Hypothalamus (tissue), 51 donors: ENCODE measurements at regions not wholly inside any gene's neighbourhood (a gene's known extent, or its start where the extent isn't known, plus 50 kb on each side); places are given as distances from the start of the nearest gene placed in this dataset.
"Not testable (repeated sequence)": the region's sequence is repeated elsewhere in the genome, so short reads cannot be mapped to it uniquely, and the experiment has no call there.

Source experiments
- DNase-seq, 51 donors: peaks; one replicate each; lab custom pipeline; 2025; lab: John Stamatoyannopoulos, UW

GRCh38 chr3:3902161-3902560 is 102.9 kb downstream of the LRRN1 start:
- DNase-seq, result no peak

- DNase-seq, result no peak
Observed at GRCh38 chr3:3906171-3906570, 106.9 kb downstream of the LRRN1 start.

GRCh38 chr3:3907023-3907422 is 107.8 kb downstream of the LRRN1 start:
- no peak for DNase-seq

GRCh38 chr3:3918763-3919162 is 119.5 kb downstream of the LRRN1 start:
- DNase-seq, result no peak

GRCh38 chr3:3919316-3919715 is 120.1 kb downstream of the LRRN1 start:
- no peak for DNase-seq

GRCh38 chr3:3923619-3924018 is 124.4 kb downstream of the LRRN1 start:
- no peak for DNase-seq

GRCh38 chr3:3927198-3927597 is 128.0 kb downstream of the LRRN1 start:
- DNase-seq, result no peak

- DNase-seq, result no peak
Observed at GRCh38 chr3:3927965-3928364, 128.7 kb downstream of the LRRN1 start.

GRCh38 chr3:3941380-3941779 is 142.1 kb downstream of the LRRN1 start:
- not testable (repeated sequence) for DNase-seq

- DNase-seq, result no peak
Observed at GRCh38 chr3:3951071-3951470, 151.8 kb downstream of the LRRN1 start.

- no peak for DNase-seq
Observed at GRCh38 chr3:3951501-3951900, 152.3 kb downstream of the LRRN1 start.

GRCh38 chr3:3962867-3963266 is 163.6 kb downstream of the LRRN1 start:
- not testable (repeated sequence) for DNase-seq

- no peak for DNase-seq
Observed at GRCh38 chr3:3984053-3984452, 184.8 kb downstream of the LRRN1 start.

- DNase-seq, result no peak
Observed at GRCh38 chr3:3991598-3991997, 192.4 kb downstream of the LRRN1 start.

GRCh38 chr3:3992312-3992874 is 193.2 kb downstream of the LRRN1 start:
- no peak for DNase-seq

- DNase-seq, result peak in 2 of 51 donors; percentile 8 to 29
Observed at GRCh38 chr3:3998140-3998922, 199.1 kb downstream of the LRRN1 start.

GRCh38 chr3:3999340-3999739 is 200.1 kb downstream of the LRRN1 start:
- not testable (repeated sequence) for DNase-seq

GRCh38 chr3:4001976-4002375 is 202.7 kb downstream of the LRRN1 start:
- no peak for DNase-seq

GRCh38 chr3:4006288-4006687 is 207.1 kb downstream of the LRRN1 start:
- no peak for DNase-seq

- DNase-seq, result no peak
Observed at GRCh38 chr3:4008205-4008604, 209.0 kb downstream of the LRRN1 start.

GRCh38 chr3:4011166-4011565 is 211.9 kb downstream of the LRRN1 start:
- DNase-seq, result no peak

- no peak for DNase-seq
Observed at GRCh38 chr3:4015426-4015825, 216.2 kb downstream of the LRRN1 start.

- no peak for DNase-seq
Observed at GRCh38 chr3:4019501-4019900, 220.3 kb downstream of the LRRN1 start.
